HepG2 (cell line): ENCODE measurements at regions not wholly inside any gene's neighbourhood (a gene's known extent, or its start where the extent isn't known, plus 50 kb on each side); places are given as distances from the start of the nearest gene placed in this dataset.

Experiments
- ATAC-seq: fragments of 200-7000 bp; cut with Tn5 transposase; 3 replicates; pipeline ENCODE4 v1.9.1; 2020; ENCODE audit warnings: mild to moderate bottlenecking, moderate library complexity
- BruUV-seq: library from RNA; stranded (reverse); fragments of 400-500 nt; replicated peaks from 2 replicates; lab custom pipeline; 2021; lab: Mats Ljungman, UMichigan
- CTCF ChIA-PET: fragments of 300-600 bp; formaldehyde crosslinking; extraction: SDS; loops from one replicate; lab custom pipeline; 2021; ENCODE audit warnings: low total read pairs, inconsistent platforms, low intra/inter-chr PET ratio; lab: Yijun Ruan, JAX
- POLR2A ChIA-PET: fragments of 350-600 bp; sonication (Branson Sonifier 250); formaldehyde crosslinking; loops from one replicate; lab custom pipeline; 2020; ENCODE audit warnings: antibody characterized with exemption, inconsistent platforms; lab: Yijun Ruan, JAX
- DNase-seq: peaks from one replicate; pipeline ENCODE4 v3.0.0-alpha.2; 2015; ENCODE audit warnings: low spot score
- FAIRE-seq: peaks from 3 replicates; lab custom pipeline; 2011; peaks lifted over from hg19 to GRCh38; lab: Jason Lieb, UNC
- H2AFZ ChIP-seq: one replicate; pipeline ENCODE4 v1.6.1; 2011; ENCODE audit warnings: low read length, inconsistent platforms
- H3K27ac ChIP-seq: fragments of 300-600 bp; 3 replicates; pipeline ENCODE4 v1.8.0; 2011; ENCODE audit warnings: mixed run types, mild to moderate bottlenecking, mixed read lengths, low read length, inconsistent platforms; ENCODE audit not compliant: insufficient read depth; ENCODE audit errors: extremely low read length
- H3K27me3 ChIP-seq, 2 experiments: fragments of 200-600 bp in 1 of 2; 2 replicates in 1 of 2; 3 replicates in 1 of 2; pipeline versions ENCODE4 v1.6.0 to v1.8.0; 2011; ENCODE audit warnings: low read length in 2 of 2, mild to moderate bottlenecking in 2 of 2, moderate library complexity in 2 of 2, inconsistent platforms in 1 of 2; ENCODE audit not compliant: insufficient read depth in 2 of 2, control insufficient read depth in 1 of 2
- H3K36me3 ChIP-seq, 2 experiments: fragments of 200-600 bp in 1 of 2; replicated peaks in 1 of 2; 2 replicates in 1 of 2; 3 replicates in 1 of 2; pipeline versions ENCODE4 v1.5.1 to v1.8.0; 2011; ENCODE audit warnings: low read length in 2 of 2, inconsistent platforms in 1 of 2; ENCODE audit not compliant: insufficient read depth in 2 of 2, control insufficient read depth in 1 of 2
- H3K4me1 ChIP-seq: 2 replicates; pipeline ENCODE4 v1.5.1; 2012; ENCODE audit warnings: low read length, inconsistent platforms; ENCODE audit not compliant: insufficient read depth
- H3K4me2 ChIP-seq: 2 replicates; pipeline ENCODE4 v1.6.0; 2011; ENCODE audit warnings: low read depth, low read length, inconsistent platforms
- H3K4me3 ChIP-seq, 3 experiments: fragments of 200-600 bp in 1 of 3; sonication (generic), shearing (Covaris generic) in 1 of 3; replicated peaks in 1 of 3; 2 replicates each; pipeline ENCODE4 v1.5.1; 2011 to 2016; ENCODE audit warnings: low read length in 3 of 3, inconsistent platforms in 2 of 3, low read depth in 2 of 3, mild to moderate bottlenecking in 2 of 3, control low read depth in 1 of 3, mixed read lengths in 1 of 3; ENCODE audit not compliant: insufficient read depth in 1 of 3
- H3K79me2 ChIP-seq: one replicate; pipeline ENCODE4 v1.6.1; 2011; ENCODE audit warnings: low read length, inconsistent platforms; ENCODE audit not compliant: insufficient read depth
- H3K9ac ChIP-seq: 2 replicates; pipeline ENCODE4 v1.6.0; 2011; ENCODE audit warnings: mild to moderate bottlenecking, low read depth, low read length, inconsistent platforms; ENCODE audit not compliant: insufficient read depth
- H3K9me3 ChIP-seq: 2 replicates; pipeline ENCODE4 v1.5.1; 2012; ENCODE audit warnings: mild to moderate bottlenecking, low read length
- H4K20me1 ChIP-seq: 2 replicates; pipeline ENCODE4 v1.6.0; 2011; ENCODE audit warnings: inconsistent platforms, mild to moderate bottlenecking, low read length, moderate library complexity; ENCODE audit not compliant: insufficient read depth
- DZIP1 ChIP-seq: sonication (generic); formaldehyde crosslinking; IDR thresholded peaks from 2 replicates; pipeline ENCODE4 v1.5.0; 2020; ENCODE audit warnings: mild to moderate bottlenecking, missing genetic modification reagents
- HMG20A ChIP-seq: IDR thresholded peaks from 2 replicates; pipeline ENCODE4 v1.6.1; 2016; ENCODE audit warnings: borderline replicate concordance
- MIXL1 ChIP-seq: IDR thresholded peaks from 2 replicates; pipeline ENCODE4 v1.6.1; 2016
- NBN ChIP-seq: fragments of 450-650 bp; conservative IDR thresholded peaks from 2 replicates; pipeline ENCODE4 v1.6.1; 2017
- ZBTB25 ChIP-seq: IDR thresholded peaks from 2 replicates; pipeline ENCODE4 v1.6.1; 2018; ENCODE audit warnings: missing genetic modification reagents
- ZFP91 ChIP-seq: sonication (generic); formaldehyde crosslinking; IDR thresholded peaks from 2 replicates; pipeline ENCODE4 v1.9.0; 2022; ENCODE audit warnings: missing genetic modification reagents, mild to moderate bottlenecking, borderline replicate concordance
- ZFYVE20 ChIP-seq: sonication (generic); formaldehyde crosslinking; IDR thresholded peaks from 2 replicates; pipeline ENCODE4 v1.8.0; 2023; ENCODE audit warnings: low read depth, mild to moderate bottlenecking, moderate library complexity, missing genetic modification reagents, borderline replicate concordance
- ZNF180 ChIP-seq: sonication (generic); formaldehyde crosslinking; IDR thresholded peaks from 2 replicates; pipeline ENCODE4 v1.4.0; 2020; ENCODE audit warnings: low read depth, missing genetic modification reagents, borderline replicate concordance
- ZNF207 ChIP-seq: fragments of 450-650 bp; IDR thresholded peaks from 2 replicates; pipeline ENCODE4 v1.6.1; 2016; ENCODE audit warnings: antibody characterized with exemption, borderline replicate concordance
- ZNF574 ChIP-seq: sonication (generic); formaldehyde crosslinking; IDR thresholded peaks from 2 replicates; pipeline ENCODE4 v1.4.0; 2020; ENCODE audit warnings: missing genetic modification reagents
- ZNF577 ChIP-seq: sonication (generic); formaldehyde crosslinking; IDR thresholded peaks from 2 replicates; pipeline ENCODE4 v1.4.0; 2020; ENCODE audit warnings: mild to moderate bottlenecking, low read depth, missing genetic modification reagents, borderline replicate concordance
- ZNF724P ChIP-seq: sonication (generic); formaldehyde crosslinking; IDR thresholded peaks from 2 replicates; pipeline ENCODE4 v1.8.0; 2022; ENCODE audit warnings: missing genetic modification reagents, borderline replicate concordance
- WGBS: methylation state at CpG from one replicate; pipeline ENCODE4 v1.1.6; 2017; ENCODE audit warnings: low lambda C conversion rate; 5-methylcytosine and 5-hydroxymethylcytosine counted together
- in situ Hi-C: cut with HindIII; loops from 2 replicates; pipeline ENCODE4 v1.10.0; 2017; ENCODE audit warnings: low pct_unique_long_range_greater_than_20kb; ENCODE audit not compliant: extremely low pct_ligation_motif_present
- intact Hi-C: fragments of 100-400 bp; cut with micrococcal nuclease; formaldehyde crosslinking; loops from one replicate; pipeline ENCODE4 v1.10.0; 2022; ENCODE audit not compliant: unreplicated experiment
- TF ChIP-seq, protein P1 (sequence below): sonication (generic); formaldehyde crosslinking; IDR thresholded peaks from 2 replicates; pipeline ENCODE4 v1.8.1; 2022; ENCODE audit warnings: low read depth, mild to moderate bottlenecking, missing genetic modification reagents

GRCh38 chr15:69812861-69813261, 284.9 kb downstream of the TLE3 start:
- WGBS = 61% methylated on average over 20 of the region's 20 CpGs
- H3K4me3 ChIP-seq = no peak overlapping the region
- intact Hi-C loops = no loop called here
- H3K36me3 ChIP-seq = no peaks in the 10 kb centered on the region
- no peak overlapping the region for H3K27ac ChIP-seq
- in situ Hi-C loops = no loop called here
- TF ChIP-seq HMG20A (CRISPR knock-in tag) = no peak
- TF ChIP-seq ZFP91 (CRISPR knock-in tag) = no peak
- TF ChIP-seq ZBTB25 (CRISPR knock-in tag) = no peak
- TF ChIP-seq ZNF180 (CRISPR knock-in tag) = no peak
- TF ChIP-seq NBN = no peak
- TF ChIP-seq ZNF724P = no peak
- TF ChIP-seq ZNF574 (CRISPR knock-in tag) = no peak
- TF ChIP-seq MIXL1 (CRISPR knock-in tag) = no peak
- TF ChIP-seq ZNF577 (CRISPR knock-in tag) = no peak
- TF ChIP-seq, protein P1, sequence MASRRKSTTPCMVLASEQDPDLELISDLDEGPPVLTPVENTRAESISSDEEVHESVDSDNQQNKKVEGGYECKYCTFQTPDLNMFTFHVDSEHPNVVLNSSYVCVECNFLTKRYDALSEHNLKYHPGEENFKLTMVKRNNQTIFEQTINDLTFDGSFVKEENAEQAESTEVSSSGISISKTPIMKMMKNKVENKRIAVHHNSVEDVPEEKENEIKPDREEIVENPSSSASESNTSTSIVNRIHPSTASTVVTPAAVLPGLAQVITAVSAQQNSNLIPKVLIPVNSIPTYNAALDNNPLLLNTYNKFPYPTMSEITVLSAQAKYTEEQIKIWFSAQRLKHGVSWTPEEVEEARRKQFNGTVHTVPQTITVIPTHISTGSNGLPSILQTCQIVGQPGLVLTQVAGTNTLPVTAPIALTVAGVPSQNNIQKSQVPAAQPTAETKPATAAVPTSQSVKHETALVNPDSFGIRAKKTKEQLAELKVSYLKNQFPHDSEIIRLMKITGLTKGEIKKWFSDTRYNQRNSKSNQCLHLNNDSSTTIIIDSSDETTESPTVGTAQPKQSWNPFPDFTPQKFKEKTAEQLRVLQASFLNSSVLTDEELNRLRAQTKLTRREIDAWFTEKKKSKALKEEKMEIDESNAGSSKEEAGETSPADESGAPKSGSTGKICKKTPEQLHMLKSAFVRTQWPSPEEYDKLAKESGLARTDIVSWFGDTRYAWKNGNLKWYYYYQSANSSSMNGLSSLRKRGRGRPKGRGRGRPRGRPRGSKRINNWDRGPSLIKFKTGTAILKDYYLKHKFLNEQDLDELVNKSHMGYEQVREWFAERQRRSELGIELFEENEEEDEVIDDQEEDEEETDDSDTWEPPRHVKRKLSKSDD (CRISPR knock-in tag) = no peak
- no peak for TF ChIP-seq ZFYVE20 (CRISPR knock-in tag)
- no peak for TF ChIP-seq ZNF207
- TF ChIP-seq DZIP1 (CRISPR knock-in tag) = no peak
- peaks cover 0 to 18% of the 10 kb centered on the region in 2 experiments; a peak in 3 of 5 replicates for H3K27me3 ChIP-seq
- no peaks in the 10 kb centered on the region for H3K9me3 ChIP-seq
- FAIRE-seq = no peak
- no peaks in the 10 kb centered on the region for H4K20me1 ChIP-seq
- ATAC-seq = no peak
- no peak overlapping the region for H3K4me2 ChIP-seq
- BruUV-seq = no TSS peak
- H3K4me1 ChIP-seq = peaks cover 6% of the 10 kb centered on the region
- no peak overlapping the region for H3K9ac ChIP-seq
- POLR2A ChIA-PET = no interaction called here
- no peaks in the 10 kb centered on the region for H3K79me2 ChIP-seq
- no peak for DNase-seq
- no peak overlapping the region for H2AFZ ChIP-seq
- CTCF ChIA-PET = no interaction called here
